Naive B cell (primary cell): ENCODE measurements at regions not wholly inside any gene's neighbourhood (a gene's known extent, or its start where the extent isn't known, plus 50 kb on each side); places are given as distances from the start of the nearest gene placed in this dataset.
A peak's percentile ranks its signal among the peaks of the same experiment; 100 is the strongest.

Experiments
- ATAC-seq, 2 donors: fragments of 150-1000 bp; cut with Tn5 transposase; 2 replicates each; pipeline ENCODE4 v1.10.0; 2021; ENCODE audit warnings: low read depth in 2 of 2, mild to moderate bottlenecking in 2 of 2, moderate library complexity in 2 of 2
- DNase-seq: peaks from one replicate; pipeline ENCODE4 v3.0.0; 2022
- H3K27ac Mint-ChIP-seq, 6 donors: one replicate each; pipeline ENCODE4 v1.8.0; 2020 to 2022; ENCODE audit warnings: mild to moderate bottlenecking in 6 of 6, mixed read lengths in 6 of 6, moderate library complexity in 5 of 6, inconsistent platforms in 2 of 6
- H3K27me3 Mint-ChIP-seq, 3 donors: one replicate each; pipeline ENCODE4 v1.8.0; 2021 to 2022; ENCODE audit warnings: mixed read lengths in 3 of 3, mild to moderate bottlenecking in 1 of 3
- H3K36me3 Mint-ChIP-seq, 2 donors: one replicate each; pipeline ENCODE4 v1.8.0; 2020 to 2022; ENCODE audit warnings: mixed read lengths in 2 of 2, inconsistent platforms in 1 of 2, mild to moderate bottlenecking in 1 of 2
- H3K4me1 Mint-ChIP-seq, 3 donors: one replicate each; pipeline ENCODE4 v1.8.0; 2020 to 2022; ENCODE audit warnings: mixed read lengths in 3 of 3, inconsistent platforms in 1 of 3, mild to moderate bottlenecking in 1 of 3, moderate library complexity in 1 of 3
- H3K4me3 Mint-ChIP-seq, 8 donors: one replicate each; pipeline ENCODE4 v1.8.0; 2020 to 2022; ENCODE audit warnings: mild to moderate bottlenecking in 8 of 8, mixed read lengths in 8 of 8, moderate library complexity in 8 of 8, inconsistent platforms in 2 of 8
- H3K9me3 Mint-ChIP-seq, 7 donors: one replicate each; pipeline ENCODE4 v1.8.0; 2020 to 2022; ENCODE audit warnings: mixed read lengths in 7 of 7, mild to moderate bottlenecking in 5 of 7, inconsistent platforms in 2 of 7, moderate library complexity in 1 of 7

DNA sequence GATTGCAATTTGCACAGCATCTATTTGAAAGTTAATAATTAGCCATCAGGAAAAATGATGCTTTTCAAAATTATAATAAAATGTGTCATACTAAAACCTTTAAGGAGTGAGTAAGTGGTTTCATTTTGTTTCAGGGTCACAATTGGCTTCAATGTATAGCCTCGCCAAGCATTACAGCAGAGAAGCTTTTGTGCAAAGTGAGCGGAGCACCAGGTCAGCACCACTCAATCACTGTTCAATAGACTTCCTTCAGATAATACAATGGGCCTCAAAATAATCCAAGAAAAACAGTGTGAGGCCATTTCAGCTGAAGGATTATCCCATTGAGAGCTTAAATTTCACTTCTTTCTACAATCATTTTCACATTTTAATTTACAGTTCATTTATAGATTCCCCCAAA, 409.2 kb upstream of the SLIT2 start:
- no peak overlapping the region for H3K27ac Mint-ChIP-seq
- DNase-seq (no peak), ATAC-seq (no peak)
- no peak overlapping the region for H3K4me3 Mint-ChIP-seq
- no peaks in the 10 kb centered on the region for H3K27me3 Mint-ChIP-seq
- no peaks in the 10 kb centered on the region for H3K4me1 Mint-ChIP-seq
- H3K36me3 Mint-ChIP-seq = no peaks in the 10 kb centered on the region
- peaks cover 0 to 8% (median 2%) of the 10 kb centered on the region in 7 donors for H3K9me3 Mint-ChIP-seq

- no peaks in the 10 kb centered on the region for H3K27me3 Mint-ChIP-seq
- DNase-seq (no peak), ATAC-seq (no peak)
- no peak overlapping the region for H3K27ac Mint-ChIP-seq
- no peak overlapping the region for H3K4me3 Mint-ChIP-seq
- H3K4me1 Mint-ChIP-seq = no peaks in the 10 kb centered on the region
- peaks cover 0 to 9% (median 2%) of the 10 kb centered on the region in 7 donors for H3K9me3 Mint-ChIP-seq
- H3K36me3 Mint-ChIP-seq = no peaks in the 10 kb centered on the region
Measured at GRCh38 chr4:19838858-19839257, 412.8 kb upstream of the SLIT2 start.

DNA sequence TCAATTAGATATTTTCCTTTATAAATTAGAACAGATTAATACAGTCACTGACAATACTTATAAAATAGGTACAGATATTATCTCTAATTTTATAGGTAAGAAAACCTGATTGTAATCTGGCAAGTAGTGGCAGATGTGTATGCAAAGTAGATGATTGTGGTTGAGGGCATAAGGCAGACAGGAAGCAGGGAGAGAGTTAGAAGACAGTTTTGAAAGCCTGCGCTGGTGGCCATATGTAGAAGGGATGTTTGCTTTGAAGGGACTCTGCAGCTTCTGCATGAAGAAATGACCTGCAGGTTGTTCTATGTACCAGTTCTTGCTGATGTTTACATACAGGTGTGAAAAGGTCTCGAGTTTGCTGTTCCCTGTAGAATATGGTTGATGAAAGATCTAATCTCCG, 416.3 kb upstream of the SLIT2 start:
- no peaks in the 10 kb centered on the region for H3K27me3 Mint-ChIP-seq
- no peak overlapping the region for H3K4me3 Mint-ChIP-seq
- H3K27ac Mint-ChIP-seq = no peak overlapping the region
- DNase-seq (no peak), ATAC-seq (no peak)
- H3K36me3 Mint-ChIP-seq = no peaks in the 10 kb centered on the region
- peaks cover 0 to 5% (median 0%) of the 10 kb centered on the region in 7 donors for H3K9me3 Mint-ChIP-seq
- no peaks in the 10 kb centered on the region for H3K4me1 Mint-ChIP-seq

DNA sequence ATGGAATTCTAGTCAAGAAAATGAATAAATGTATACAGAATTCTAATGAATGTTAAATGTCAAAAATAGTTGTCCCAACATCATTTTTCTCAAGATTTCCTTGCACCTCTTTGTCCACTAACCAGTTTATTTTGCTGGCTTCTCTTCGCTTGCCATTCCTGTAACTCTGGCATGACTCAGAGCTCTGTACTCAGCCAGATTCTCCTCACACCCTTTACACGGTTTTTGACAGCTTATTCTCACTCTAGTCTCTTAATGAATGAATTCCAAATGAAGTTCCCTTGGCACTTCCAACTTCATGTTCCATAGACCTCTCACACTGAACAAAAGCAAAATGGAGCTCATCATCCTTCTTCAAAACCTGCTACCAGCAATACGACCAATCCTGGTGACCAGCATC, 419.3 kb upstream of the SLIT2 start:
- H3K4me3 Mint-ChIP-seq = no peak overlapping the region
- no peak overlapping the region for H3K27ac Mint-ChIP-seq
- H3K9me3 Mint-ChIP-seq = peaks cover 0 to 6% (median 4%) of the 10 kb centered on the region in 7 donors

DNA sequence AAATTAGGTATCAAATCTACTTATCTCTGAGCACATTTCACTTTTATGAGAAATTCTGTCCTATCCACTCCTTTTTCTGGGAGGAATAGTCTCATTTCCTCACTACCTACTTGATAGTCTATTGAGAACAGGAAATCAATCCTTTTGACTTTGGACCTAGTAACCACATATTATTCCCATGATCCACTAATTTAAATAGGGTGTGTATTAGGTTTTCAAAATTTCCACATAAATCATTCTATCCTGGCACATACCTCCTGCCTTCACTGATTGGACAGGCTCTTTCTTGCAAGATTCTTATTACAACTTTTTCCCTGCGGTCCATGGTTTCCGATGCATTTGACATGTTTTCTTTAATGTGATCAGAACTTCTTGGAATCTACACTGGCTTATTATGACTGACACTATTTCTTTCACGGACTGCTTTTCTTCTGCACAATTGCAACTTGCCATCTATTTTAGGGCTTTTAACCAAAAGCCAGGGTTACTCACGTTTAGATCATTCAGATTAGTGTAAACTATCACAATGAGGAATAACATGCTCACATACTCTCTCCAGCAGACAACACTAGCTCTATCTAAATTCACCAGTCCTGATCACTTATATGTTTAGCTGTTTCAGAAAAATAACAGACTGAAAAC, 419.9 kb upstream of the SLIT2 start:
- peaks cover 0 to 6% (median 3%) of the 10 kb centered on the region in 7 donors for H3K9me3 Mint-ChIP-seq
- H3K27me3 Mint-ChIP-seq = no peaks in the 10 kb centered on the region
- no peaks in the 10 kb centered on the region for H3K4me1 Mint-ChIP-seq
- DNase-seq (no peak), ATAC-seq (no peak)
- no peak overlapping the region for H3K4me3 Mint-ChIP-seq
- H3K27ac Mint-ChIP-seq = no peak overlapping the region
- no peaks in the 10 kb centered on the region for H3K36me3 Mint-ChIP-seq

More for the DNA sequence above, 419.3 kb upstream of the SLIT2 start:
- DNase-seq = no peak
- Mint-ChIP-seq H3K36me3 (no peaks in the 10 kb centered on the region), H3K4me1 (no peaks in the 10 kb centered on the region), H3K27me3 (no peaks in the 10 kb centered on the region)
- ATAC-seq = no peak

DNA sequence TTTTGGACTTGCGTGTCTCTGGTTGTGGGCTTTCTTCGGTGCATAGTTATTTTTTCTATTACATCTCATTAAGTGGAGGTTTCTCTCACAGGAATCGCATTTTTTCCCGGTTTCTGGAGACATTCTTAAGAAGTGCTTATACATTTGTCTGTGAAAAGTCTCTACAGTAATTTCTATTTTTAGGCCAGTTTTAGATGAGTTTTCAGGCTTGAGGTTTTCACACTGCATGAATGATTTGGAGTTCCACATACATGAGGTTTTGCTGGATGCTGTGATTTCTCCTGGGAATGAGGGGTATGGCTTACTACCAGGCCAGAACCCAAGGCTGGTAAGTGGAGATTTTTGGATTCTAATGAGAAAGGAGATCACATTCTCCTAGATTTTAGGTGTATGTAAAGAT, 422.6 kb upstream of the SLIT2 start:
- Mint-ChIP-seq H3K27me3 (no peaks in the 10 kb centered on the region), H3K36me3 (no peaks in the 10 kb centered on the region), H3K27ac (no peak overlapping the region), H3K4me1 (no peaks in the 10 kb centered on the region), H3K9me3 (peaks cover 0 to 6% (median 0%) of the 10 kb centered on the region in 7 donors), H3K4me3 (no peak overlapping the region)
- DNase-seq (no peak), ATAC-seq (no peak)

GRCh38 chr4:19823781-19824180, 427.9 kb upstream of the SLIT2 start:
- Mint-ChIP-seq H3K36me3 (no peaks in the 10 kb centered on the region), H3K9me3 (peaks cover 0 to 6% (median 0%) of the 10 kb centered on the region in 7 donors), H3K4me1 (no peaks in the 10 kb centered on the region), H3K27ac (no peak overlapping the region), H3K27me3 (no peaks in the 10 kb centered on the region), H3K4me3 (no peak overlapping the region)
- DNase-seq (no peak), ATAC-seq (no peak)

- no peaks in the 10 kb centered on the region for H3K4me1 Mint-ChIP-seq
- H3K36me3 Mint-ChIP-seq = no peaks in the 10 kb centered on the region
- DNase-seq = no peak
- H3K27me3 Mint-ChIP-seq = no peaks in the 10 kb centered on the region
- H3K4me3 Mint-ChIP-seq = no peak overlapping the region
- H3K27ac Mint-ChIP-seq = no peak overlapping the region
- no peak for ATAC-seq
- peaks cover 0 to 2% (median 0%) of the 10 kb centered on the region in 7 donors for H3K9me3 Mint-ChIP-seq
Measured at GRCh38 chr4:19819737-19820136, 432.0 kb upstream of the SLIT2 start.

- H3K27ac Mint-ChIP-seq = no peak overlapping the region
- no peaks in the 10 kb centered on the region for H3K4me1 Mint-ChIP-seq
Measured at GRCh38 chr4:19809989-19810388, 441.7 kb upstream of the SLIT2 start.

GRCh38 chr4:19807505-19807904, 444.2 kb upstream of the SLIT2 start:
- H3K27me3 Mint-ChIP-seq = no peaks in the 10 kb centered on the region
- peaks cover 0 to 10% (median 0%) of the 10 kb centered on the region in 7 donors for H3K9me3 Mint-ChIP-seq
- no peak for DNase-seq
- ATAC-seq = no peak
- no peaks in the 10 kb centered on the region for H3K4me1 Mint-ChIP-seq
- H3K27ac Mint-ChIP-seq = no peak overlapping the region
- H3K4me3 Mint-ChIP-seq = no peak overlapping the region
- no peaks in the 10 kb centered on the region for H3K36me3 Mint-ChIP-seq

More at GRCh38 chr4:19809989-19810388, 441.7 kb upstream of the SLIT2 start:
- Mint-ChIP-seq H3K36me3 (no peaks in the 10 kb centered on the region), H3K27me3 (no peaks in the 10 kb centered on the region), H3K4me3 (no peak overlapping the region), H3K9me3 (peaks cover 0 to 2% (median 0%) of the 10 kb centered on the region in 7 donors)
- ATAC-seq (no peak), DNase-seq (no peak)

- Mint-ChIP-seq H3K4me3 (no peak overlapping the region), H3K4me1 (no peaks in the 10 kb centered on the region), H3K36me3 (no peaks in the 10 kb centered on the region), H3K27ac (no peak overlapping the region), H3K27me3 (no peaks in the 10 kb centered on the region), H3K9me3 (peaks cover 0 to 10% (median 0%) of the 10 kb centered on the region in 7 donors)
- no peak for ATAC-seq
- no peak for DNase-seq
Measured at GRCh38 chr4:19806865-19807264, 444.8 kb upstream of the SLIT2 start.

DNA sequence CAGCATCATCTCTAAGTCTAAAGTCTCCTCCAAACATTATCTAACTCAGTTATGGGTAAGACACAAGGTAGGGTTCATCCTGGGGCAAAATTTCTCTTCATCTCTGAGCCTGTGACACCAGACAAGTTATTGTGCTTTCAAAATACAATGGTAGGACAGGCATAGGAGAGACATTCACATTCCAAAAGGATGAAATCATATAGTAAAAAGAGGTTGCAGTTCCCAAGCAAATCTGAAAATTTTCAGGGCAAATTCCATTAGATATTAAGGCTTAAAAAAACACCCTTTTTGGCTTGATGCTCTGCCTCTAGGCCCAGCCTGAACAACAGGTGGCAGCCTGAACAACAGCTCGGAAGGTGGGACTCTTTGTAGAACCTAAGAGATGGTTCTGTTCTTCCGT, 448.3 kb upstream of the SLIT2 start:
- Mint-ChIP-seq H3K27ac (no peak overlapping the region), H3K4me1 (no peaks in the 10 kb centered on the region), H3K4me3 (no peak overlapping the region), H3K36me3 (no peaks in the 10 kb centered on the region), H3K27me3 (no peaks in the 10 kb centered on the region), H3K9me3 (peaks cover 0 to 10% (median 0%) of the 10 kb centered on the region in 7 donors)
- DNase-seq (no peak), ATAC-seq (no peak)

- peaks cover 0 to 7% (median 2%) of the 10 kb centered on the region in 7 donors for H3K9me3 Mint-ChIP-seq
- H3K27ac Mint-ChIP-seq = no peak overlapping the region
- no peaks in the 10 kb centered on the region for H3K36me3 Mint-ChIP-seq
- H3K27me3 Mint-ChIP-seq = no peaks in the 10 kb centered on the region
- H3K4me3 Mint-ChIP-seq = no peak overlapping the region
- ATAC-seq (no peak), DNase-seq (no peak)
- no peaks in the 10 kb centered on the region for H3K4me1 Mint-ChIP-seq
Measured at GRCh38 chr4:19793831-19794230, 457.9 kb upstream of the SLIT2 start.

DNA sequence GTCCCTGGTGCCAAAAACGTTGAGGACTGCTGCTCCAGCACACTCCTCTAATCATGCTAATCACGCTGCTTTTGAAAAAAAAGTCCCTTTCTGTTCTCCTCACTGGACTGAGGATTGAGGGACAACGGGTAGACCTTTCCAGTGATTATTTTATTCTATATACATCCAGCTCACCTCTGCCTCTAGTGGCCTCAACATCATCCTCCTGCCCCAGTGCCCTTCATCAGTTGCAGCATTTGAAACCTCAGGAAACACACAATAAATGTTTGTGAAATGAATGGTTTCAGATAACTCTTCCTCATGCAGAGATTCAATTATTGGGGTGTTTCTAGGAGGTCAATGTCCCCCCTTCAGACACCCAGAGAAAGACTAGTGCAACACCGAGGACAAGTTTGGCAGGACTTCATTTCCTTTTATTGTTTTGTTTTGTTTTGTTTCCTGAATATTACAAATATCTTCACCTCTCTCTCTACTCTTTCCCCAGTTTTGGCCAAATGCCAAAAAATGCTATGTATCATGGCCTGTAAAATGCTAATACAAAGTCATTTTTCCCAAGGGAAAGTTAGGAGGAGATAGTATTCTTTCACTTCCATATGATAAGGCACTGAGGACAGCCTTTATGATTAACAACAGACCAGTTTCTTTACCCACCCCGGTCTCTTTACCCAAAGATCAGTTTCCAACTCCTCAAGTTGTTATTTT, 460.1 kb upstream of the SLIT2 start:
- ATAC-seq = no peak
- H3K27me3 Mint-ChIP-seq = no peaks in the 10 kb centered on the region
- H3K4me3 Mint-ChIP-seq = no peak overlapping the region
- H3K4me1 Mint-ChIP-seq = no peaks in the 10 kb centered on the region
- peaks cover 0 to 7% (median 0%) of the 10 kb centered on the region in 7 donors for H3K9me3 Mint-ChIP-seq
- no peak for DNase-seq
- no peaks in the 10 kb centered on the region for H3K36me3 Mint-ChIP-seq
- peak overlapping the region in 1 of 6 donors; percentile 28 for H3K27ac Mint-ChIP-seq
